Frontal cortex (tissue), 3 donors: ENCODE measurements at regions not wholly inside any gene's neighbourhood (a gene's known extent, or its start where the extent isn't known, plus 50 kb on each side); places are given as distances from the start of the nearest gene placed in this dataset.

Source experiments
- DNase-seq, 2 donors: peaks; one replicate each; pipeline ENCODE4 v3.0.0; 2012; ENCODE audit warnings: low spot score in 2 of 2
- FAIRE-seq: peaks from 2 replicates; lab custom pipeline; 2012; peaks lifted over from hg19 to GRCh38; lab: Jason Lieb, UNC
- donor health status: control.
- donor health status: control.
- donor health status: control.

DNA sequence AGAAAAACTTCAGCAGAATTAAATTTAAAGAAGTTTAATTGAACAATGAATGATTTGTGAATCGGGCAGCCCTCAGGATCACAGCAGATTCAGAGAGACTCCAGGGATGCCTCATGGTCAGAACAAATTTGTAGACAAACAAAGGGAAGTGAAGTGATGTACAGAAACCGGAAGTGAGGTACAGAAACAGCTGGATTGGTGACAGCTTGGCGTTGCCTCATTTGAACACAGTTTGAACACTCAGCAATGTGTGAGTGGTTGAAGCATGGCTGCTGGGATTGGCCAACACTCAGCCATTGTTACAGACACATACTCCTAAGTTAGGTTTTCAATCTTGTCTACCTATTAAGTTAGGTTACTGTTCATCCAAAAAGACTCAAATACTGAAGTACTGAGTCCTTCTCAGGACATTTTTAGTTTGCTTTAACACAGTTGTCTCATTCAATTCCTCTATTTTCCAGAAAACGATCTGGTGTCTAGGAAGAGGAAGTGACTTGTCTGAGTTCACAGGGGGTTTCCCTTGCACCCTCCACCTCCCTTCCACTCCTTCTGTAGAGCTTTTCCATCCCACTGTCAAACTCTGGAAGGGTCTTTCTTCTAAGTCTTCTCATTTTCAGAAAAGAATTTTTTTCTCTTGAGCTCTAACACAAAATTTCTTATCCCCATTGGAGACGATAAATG lies 137.9 kb downstream of the SLC4A3 start:
- DNase-seq (no peak), FAIRE-seq (no peak)

DNA sequence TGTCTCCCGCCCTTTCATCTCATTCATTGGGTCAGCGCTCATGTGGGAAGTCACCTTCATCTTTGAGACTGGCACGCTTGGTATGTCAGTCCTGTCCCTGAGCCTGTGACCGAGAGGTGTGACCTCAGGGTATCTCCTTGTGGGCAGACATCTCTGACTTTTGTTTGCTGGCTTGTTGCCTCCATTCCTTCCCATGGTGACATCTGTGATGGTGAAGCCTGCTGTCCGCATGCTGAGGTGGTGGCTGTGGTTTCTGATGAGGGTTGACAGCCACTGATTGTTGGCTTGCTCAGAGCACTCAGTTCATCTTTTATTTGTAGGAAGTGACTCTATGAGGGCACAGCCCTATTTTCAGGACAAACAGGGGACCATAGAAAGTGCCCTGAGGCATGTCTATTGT lies 139.2 kb downstream of the SLC4A3 start:
- FAIRE-seq, result no peak
- DNase-seq, result no peak

DNA sequence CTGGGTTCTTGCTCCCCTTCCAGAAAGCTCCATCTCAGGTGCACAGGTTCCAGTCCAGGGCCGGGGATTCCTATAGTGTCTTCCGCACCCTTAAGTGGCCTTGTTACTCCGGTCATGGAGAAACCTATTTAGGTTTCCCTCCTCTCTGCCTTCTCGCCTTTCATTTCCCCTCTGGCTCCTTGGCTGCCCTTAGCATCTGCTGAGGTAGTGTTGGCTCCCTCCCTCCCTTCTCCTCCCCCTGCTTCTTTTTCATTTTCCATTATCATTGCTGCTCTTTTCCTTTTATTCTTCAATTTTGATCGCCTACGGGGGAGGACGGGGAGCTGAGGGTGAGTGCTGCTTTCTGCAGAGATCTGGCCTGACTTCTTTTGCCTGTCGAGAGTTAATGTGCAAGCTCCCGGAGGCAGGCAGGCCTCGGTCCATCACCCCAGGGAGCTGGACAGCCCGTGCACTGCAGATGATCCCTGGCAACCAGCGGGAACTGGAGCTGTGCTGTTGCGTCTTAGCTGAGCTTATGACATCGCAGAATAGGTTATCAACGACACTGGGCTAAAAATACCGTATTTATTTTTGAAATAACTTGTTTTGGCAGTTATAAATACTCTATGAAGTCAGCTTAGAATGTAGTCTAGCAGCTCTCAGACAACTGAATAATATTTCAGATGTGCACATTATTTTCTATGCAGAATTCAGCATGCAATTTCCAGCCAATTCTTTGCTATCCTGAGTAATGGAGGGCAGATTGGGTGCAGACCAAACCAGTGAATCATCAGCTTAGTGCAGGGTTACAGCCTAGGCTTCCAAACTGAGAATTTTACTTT lies 141.9 kb downstream of the SLC4A3 start:
- DNase-seq (no peak), FAIRE-seq (no peak)

DNA sequence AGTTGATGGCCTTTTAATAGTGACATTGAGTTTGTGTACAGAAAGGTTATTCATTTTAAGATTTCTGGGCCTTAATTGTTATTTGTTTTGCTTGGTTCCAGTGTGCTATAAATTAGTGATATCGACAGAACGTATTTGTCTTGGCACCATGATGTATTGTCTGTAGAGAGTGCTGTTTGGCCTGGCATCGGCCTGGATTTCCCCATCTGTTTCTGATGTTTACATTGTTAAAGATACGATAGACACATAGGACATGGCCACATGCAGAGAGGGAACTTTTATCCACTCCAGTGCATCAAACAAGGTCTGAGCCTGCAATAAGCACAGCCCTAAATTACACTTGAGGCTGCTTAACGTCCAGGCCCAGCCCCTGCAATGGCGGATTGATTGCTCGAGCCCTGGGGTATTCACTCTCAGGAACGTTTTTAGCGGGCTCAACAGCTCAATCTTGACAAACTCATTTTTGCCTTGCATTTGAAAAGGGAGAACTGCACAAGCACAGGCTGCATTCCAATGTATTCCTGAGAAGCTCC lies 144.7 kb downstream of the SLC4A3 start:
- DNase-seq (no peak), FAIRE-seq (no peak)

DNA sequence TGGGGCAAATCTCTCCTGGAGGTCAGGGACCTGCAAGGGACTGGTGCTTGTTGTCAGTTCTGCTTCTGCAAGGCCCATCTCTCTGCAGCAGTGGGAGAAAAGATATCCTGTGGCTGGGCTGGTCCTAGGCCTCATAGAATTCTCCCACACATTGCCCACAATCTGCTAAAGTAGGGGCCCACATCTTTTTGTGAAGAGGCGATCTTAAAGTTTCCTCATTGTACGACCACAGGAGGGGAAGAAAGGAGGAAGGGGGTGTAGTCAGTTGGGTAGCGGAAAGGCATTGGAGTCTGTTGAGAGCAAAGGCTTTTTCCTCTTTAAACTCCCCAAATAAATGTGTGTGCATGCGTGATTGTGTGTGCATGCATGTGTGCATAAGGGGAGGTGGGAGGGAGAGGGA lies 145.3 kb downstream of the SLC4A3 start:
- DNase-seq, result no peak
- FAIRE-seq, result no peak

DNA sequence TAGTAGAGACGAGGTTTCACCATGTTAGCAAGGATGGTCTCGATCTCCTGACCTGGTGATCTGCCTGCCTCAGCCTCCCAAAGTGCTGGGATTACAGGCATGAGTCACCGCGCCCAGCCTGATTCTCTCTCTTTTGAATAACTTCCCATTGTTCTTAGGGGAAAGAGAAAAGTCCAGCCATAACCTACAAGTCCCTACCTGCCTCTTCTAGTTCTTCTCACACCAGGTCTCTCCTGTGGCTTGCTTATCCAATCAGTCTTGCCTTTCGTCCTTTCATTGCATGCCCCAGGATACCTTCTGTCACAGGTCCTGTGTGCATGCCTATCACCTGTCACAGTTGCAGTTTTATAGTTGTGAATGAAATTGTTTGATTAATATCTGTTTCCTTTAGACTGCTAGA lies 148.1 kb downstream of the SLC4A3 start:
- DNase-seq, result no peak

DNA sequence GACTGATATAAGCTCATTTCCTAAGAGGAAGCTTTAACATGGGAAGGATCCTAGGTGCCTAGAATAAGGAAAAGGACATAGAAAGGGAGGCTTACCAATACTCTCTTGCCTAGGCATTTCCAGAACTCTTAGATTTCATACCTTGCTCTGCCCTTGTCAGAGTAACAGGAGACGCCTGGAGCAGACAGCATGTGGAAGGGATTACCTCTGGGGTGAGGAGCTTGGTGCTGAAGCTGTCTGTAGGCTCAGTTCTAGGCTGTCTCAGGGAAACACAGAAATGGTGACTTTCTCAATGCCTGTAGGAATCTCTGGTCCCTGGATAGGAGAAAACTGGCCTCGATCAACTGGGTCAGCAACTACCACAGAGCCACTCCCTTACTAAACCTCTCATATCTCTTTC lies 150.0 kb downstream of the SLC4A3 start:
- DNase-seq (no peak), FAIRE-seq (no peak)

More for the DNA sequence above, 148.1 kb downstream of the SLC4A3 start:
- FAIRE-seq, result no peak

DNA sequence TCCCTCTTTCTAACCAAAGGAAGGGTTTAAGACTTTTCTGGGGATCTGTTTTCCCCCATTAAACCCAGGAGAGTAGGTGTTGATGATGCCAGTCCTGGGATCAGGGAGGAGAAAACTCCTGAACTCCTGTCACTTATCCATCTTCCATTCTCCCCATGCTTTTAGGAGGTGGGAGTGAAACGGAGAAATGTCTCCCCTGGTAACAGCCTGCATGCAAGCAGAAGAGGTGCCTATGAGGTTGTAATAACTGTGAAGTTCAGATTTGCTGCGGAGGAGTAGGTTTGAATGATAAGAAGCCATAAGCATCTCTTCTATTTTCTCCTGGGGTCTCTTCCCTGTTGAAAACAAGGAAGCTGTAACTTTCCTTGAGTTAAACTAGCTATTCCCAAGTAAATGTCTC lies 150.8 kb downstream of the SLC4A3 start:
- FAIRE-seq (no peak), DNase-seq (no peak)

DNA sequence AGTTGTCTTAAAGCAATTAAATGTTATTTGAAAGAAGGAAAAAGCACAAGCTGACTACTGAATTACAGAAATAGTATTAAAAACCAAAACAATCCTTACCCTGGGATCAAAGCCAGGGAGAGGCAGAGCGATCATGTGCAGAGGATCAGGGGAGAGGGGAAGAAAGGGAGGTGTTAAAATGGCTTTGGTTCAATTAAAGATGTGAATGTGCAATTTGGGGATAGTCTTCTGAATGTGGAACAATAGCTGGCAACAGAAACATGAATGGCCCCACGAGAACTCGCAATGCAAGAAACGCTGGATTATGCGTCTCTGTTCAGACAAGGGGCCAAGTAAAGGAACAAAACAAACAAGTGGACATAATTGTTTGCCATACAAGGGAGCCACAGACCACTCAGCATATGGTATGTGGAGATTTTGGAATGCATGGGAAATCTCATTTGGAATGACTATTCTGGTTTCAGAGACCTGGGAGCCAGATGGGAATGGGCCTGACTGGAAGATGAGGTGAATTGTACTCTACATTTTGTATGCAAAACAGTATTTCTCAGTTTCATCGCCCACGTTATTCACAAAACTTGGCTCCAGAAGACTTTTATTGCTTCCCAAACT lies 155.4 kb downstream of the SLC4A3 start:
- no peak for FAIRE-seq
- DNase-seq, result no peak

DNA sequence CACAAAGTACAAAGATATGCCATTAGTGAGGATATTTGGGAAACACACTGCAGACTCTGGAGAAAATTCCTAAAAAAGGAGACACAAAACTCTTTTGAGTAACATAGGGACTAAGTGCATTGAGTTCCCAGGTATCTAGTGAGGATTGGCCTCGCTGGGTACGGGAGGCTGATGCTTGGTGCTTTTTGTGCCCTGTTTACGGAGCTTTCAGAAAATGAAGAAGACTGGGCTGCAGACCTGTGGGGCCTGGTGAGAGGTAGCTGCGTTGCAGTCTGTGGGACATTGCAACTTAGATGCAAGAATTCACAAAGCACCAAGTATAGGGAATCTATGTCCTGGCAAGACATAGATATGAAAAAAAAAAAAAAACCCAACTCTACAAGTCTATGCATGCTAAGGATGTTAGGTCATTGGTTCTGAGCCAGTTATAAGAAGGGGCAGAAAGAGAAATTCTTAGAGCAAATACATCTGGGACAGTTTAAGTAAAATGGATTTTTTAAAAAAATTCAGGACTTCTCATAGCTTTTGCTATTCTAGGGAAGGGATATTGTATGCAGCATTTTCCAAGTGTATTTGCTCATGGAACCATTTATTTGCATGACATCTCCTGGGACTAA lies 156.0 kb downstream of the SLC4A3 start:
- no peak for DNase-seq
- no peak for FAIRE-seq

DNA sequence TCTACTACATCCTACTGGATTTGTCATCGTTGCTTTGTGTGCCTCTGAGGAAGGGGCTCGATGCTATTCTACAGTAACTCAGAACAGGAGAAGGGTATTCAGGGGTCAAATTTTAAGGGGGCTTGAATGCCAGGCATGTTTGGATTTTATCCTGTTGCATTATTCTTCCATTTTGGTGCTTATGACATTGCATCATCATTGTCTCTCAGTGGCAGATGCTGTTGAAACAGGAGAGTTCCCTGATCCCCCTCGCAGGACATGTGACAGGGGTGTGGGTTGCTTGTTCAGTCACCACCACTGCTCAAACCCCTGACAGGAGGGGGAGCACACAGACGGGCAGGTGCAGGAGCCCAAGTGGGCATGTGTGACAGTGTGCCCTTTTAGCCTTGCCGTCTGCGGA lies 156.7 kb downstream of the SLC4A3 start:
- no peak for DNase-seq
- FAIRE-seq, result no peak

DNA sequence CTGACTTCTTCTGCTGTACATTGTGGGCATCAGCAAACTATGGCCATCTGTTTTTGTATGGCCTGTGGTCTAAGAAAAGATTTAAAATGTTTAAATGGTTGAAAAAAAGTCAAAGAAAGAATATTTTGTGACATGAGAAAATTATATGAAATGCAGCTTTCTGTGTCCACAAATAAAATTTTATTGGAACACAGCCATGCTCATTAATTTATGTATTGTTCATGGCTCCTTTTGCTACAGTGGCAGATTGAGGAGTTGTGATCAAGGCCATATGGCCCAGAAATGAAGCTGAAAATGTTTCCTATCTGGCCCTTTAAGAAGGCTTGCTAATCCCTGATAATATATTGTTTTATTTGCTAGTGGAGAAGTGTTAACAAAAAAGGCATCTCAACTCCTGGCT lies 162.0 kb downstream of the SLC4A3 start:
- no peak for FAIRE-seq
- DNase-seq, result no peak

DNA sequence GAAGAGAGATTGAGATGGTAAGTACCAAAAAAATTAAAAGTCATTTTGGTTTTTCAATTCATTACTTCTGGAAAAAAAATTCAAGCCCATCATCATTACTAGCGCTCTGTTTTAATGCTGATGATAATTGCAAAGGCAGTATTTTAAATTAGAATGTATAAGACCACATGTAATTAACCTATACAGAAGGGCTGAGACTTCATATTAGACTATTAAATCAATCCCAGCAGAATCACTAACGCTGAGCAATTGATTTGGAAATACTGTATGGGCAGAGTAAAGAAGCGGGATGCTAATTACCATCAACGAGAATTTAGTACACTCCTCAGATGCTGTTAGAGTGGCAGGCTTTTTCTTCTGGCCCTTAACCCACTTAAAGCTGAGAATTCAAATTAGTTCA lies 165.0 kb downstream of the SLC4A3 start:
- DNase-seq (no peak), FAIRE-seq (no peak)

DNA sequence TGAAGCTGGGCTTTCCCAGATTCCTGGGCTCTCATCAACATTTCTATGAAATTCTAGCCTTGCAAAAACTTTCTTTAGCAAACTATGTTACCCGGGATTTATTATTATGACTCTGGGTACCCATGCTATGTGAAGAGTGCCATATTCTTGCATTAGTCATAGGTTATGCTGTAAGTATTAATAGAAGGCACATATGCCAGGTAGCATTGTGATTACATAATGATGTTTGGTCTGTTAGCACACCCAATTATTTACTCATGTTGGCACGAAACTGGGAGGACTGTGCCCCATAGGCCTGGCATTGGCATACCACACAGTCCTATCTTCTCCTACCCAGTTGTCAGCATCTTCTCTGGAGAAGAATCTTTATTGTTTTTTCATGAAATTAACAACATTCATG lies 171.0 kb downstream of the SLC4A3 start:
- FAIRE-seq (no peak), DNase-seq (no peak)

DNA sequence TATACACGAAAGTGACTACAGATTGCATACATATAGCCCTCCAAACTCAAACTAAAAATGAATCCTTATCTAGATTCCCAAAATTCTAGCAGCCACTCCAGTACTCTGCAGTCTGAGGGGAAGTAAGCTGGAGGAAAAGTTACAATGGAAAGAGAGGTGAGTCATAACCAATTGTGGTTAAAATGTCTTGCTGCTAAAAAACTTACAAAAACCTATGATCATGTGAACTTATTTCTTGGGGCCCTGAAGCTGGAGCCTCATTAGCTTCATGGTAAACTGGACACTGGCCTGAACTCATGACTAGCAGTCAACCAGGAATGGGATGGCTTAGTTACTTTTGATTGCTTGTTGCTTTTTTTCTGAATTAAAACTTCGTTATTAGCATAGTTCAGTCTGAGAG lies 175.9 kb downstream of the SLC4A3 start:
- no peak for FAIRE-seq

DNA sequence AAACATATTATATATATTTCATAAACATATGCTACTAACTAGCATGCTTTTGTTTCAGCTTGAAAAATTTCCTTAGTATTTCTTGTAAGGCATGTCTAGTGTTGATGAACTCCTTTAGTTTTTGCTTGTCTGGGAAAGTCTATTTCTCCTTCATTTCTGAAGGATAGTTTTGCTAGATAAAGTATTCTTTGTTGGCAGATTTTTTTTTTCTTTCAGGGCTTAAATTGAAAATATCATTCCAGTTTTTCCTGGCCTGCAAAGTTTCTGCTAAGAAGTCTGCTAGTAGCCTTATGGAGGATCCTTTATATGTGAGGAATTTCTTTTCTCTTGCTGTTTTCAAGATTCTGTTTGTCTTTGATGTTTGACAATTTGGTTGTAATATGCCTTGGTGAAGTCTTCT lies 183.5 kb downstream of the SLC4A3 start:
- DNase-seq (no peak), FAIRE-seq (no peak)

More for the DNA sequence above, 175.9 kb downstream of the SLC4A3 start:
- DNase-seq, result no peak

DNA sequence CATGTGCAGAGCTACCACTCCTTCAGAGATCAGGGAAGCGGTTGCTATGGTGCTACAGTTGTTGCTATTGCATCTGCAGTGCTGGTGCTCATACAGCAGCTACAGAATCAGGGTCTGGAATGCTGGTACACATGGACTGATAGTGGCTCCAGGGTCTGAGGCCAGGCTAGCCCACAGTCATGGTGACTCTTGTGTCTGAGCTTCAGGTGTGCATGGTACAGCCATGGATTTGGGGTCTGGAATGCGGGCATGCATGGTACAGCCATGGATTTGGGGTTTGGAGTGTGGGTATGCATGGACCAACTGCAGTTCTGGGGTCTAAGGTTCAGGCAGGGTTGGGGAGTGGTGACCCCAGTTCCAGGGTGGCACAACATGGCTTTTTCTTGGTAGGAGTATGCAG lies 185.2 kb downstream of the SLC4A3 start:
- no peak for FAIRE-seq
- DNase-seq, result no peak

DNA sequence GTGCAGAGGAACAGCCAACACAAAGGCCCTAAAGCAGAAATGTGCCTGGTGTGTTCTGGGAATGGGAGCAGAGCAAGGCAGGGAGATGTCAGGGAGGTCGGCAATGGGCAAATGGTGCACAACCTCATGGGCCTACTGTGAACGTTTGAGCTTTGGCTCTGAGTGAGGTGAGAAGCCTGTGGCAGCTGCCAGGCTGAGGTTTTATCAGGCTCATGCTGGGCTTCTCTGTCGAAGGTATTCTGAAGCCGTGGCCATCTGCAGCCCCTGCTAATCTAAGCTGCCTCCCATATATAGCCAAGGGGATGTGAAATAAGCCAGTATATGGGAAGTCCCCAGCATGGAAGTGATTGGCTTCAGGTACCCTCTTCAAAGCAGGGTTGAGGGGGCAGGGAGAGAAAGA lies 193.3 kb downstream of the SLC4A3 start:
- DNase-seq (no peak), FAIRE-seq (no peak)

DNA sequence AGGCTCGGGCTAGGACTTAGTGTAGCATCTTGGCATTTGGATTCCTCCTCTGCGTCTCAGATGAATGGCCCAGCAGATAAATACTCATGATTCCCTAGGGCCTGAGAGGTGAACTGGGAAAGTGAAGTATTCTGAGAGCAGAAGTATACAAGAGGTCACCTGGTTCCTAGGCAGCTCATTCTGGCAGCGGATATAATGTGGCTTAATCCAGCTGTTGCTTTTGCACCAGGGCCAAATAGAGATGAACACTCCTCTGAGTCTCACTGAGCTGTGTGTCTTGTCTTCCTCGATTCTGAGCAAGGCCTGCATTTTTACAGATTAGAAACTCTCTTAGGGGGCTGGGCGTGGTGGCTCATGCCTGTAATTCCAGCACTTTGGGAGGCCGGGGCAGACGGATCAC lies 196.1 kb downstream of the SLC4A3 start:
- DNase-seq, result no peak
- no peak for FAIRE-seq

DNA sequence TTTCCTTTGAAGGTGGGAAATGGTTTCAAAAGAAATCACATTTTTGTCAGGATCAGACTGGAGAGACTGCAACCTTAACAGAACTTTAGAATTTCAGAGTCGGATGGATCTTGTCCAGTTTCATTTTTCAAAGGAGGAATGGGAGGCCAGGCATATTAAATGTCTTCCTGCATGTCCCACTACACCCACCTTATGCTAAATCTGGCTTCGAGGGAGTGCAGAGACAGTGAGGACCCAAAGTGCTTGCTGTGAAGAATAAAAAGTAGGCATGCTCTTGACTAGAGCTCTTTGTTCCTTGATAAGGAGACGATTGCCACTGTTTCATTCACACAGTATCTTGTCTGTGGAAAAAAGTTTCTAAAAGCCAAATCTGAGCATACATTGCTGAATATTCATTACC lies 197.6 kb downstream of the SLC4A3 start:
- DNase-seq (no peak), FAIRE-seq (no peak)

DNA sequence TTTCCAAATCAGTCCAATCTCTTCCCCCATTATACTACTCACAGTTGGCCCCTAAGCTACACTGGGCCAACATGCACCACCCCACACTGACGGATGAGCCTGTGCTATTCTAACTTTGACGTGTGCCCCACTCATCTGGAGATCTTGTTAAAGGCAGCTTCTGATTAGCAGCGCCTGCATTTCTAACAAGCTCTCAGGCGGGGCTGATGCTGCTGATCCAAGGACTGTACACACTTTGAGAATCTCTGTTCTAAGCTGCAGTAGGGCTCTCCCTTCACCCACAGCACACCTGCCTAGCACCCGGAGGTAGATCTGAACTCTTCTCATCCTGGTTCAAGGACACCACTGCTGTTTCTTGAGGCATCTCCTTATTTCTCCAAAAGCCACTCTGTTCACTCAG lies 200.7 kb downstream of the SLC4A3 start:
- FAIRE-seq (no peak), DNase-seq (no peak)
